ENCODE measurements at regions not wholly inside any gene's neighbourhood (a gene's known extent, or its start where the extent isn't known, plus 50 kb on each side); places are given as distances from the start of the nearest gene placed in this dataset.

GRCh38 chr2:10978090-10978670 is 66.4 kb downstream of the KCNF1 start:
- ATAC-seq (no peak), DNase-seq (no peak)
- Histone ChIP-seq H3K4me3 (peak overlapping the region in 5 of 10 donors; percentile 14 to 17 (median 14)), H3K27me3 (peaks cover 0 to 41% (median 17%) of the 10 kb centered on the region in 7 donors), H3K36me3 (no peaks in the 10 kb centered on the region), H3K4me1 (peaks cover 0 to 14% (median 4%) of the 10 kb centered on the region in 9 donors), H3K27ac (peak overlapping the region in 5 of 10 donors; percentile 33 to 54 (median 41)), H3K9me3 (no peaks in the 10 kb centered on the region)
- TF ChIP-seq, protein P1, sequence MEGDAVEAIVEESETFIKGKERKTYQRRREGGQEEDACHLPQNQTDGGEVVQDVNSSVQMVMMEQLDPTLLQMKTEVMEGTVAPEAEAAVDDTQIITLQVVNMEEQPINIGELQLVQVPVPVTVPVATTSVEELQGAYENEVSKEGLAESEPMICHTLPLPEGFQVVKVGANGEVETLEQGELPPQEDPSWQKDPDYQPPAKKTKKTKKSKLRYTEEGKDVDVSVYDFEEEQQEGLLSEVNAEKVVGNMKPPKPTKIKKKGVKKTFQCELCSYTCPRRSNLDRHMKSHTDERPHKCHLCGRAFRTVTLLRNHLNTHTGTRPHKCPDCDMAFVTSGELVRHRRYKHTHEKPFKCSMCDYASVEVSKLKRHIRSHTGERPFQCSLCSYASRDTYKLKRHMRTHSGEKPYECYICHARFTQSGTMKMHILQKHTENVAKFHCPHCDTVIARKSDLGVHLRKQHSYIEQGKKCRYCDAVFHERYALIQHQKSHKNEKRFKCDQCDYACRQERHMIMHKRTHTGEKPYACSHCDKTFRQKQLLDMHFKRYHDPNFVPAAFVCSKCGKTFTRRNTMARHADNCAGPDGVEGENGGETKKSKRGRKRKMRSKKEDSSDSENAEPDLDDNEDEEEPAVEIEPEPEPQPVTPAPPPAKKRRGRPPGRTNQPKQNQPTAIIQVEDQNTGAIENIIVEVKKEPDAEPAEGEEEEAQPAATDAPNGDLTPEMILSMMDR (IDR thresholded peaks at IDR 0.05), result no peak
- 59 to 67% methylated on average over 22 of the region's 22 CpGs for WGBS, 2 donors
- intact Hi-C loops (cut with DNase I), result no loop called here

DNA sequence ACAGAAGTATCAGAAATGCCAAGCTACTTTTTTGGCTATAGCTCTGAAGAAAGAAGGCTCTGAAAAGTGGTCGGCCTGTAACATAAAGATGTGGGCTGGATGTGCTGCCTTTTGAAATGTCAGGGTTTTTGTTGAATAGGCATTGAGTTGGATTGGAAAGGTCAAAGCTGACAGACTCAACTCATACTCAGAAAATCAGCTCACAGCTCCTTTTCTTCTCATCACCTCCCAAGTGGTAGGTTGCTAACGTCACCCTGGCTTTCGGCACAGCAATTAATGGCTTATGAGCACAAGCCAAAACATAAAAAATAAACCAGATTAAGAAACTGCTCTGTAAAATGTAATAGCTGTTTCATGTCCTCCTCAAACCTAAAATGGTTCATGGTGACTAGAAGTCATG is 68.3 kb downstream of the KCNF1 start:
- peak overlapping the region in 1 of 10 donors; percentile 87 for H3K27ac ChIP-seq
- H3K9me3 ChIP-seq, result no peaks in the 10 kb centered on the region
- ATAC-seq (peak in 1 of 8 donors; percentile 32), DNase-seq (no peak)
- H3K36me3 ChIP-seq, result no peaks in the 10 kb centered on the region
- 37 to 44% methylated on average over 3 of the region's 3 CpGs for WGBS, 2 donors
- H3K27me3 ChIP-seq, result peaks cover 0 to 48% (median 17%) of the 10 kb centered on the region in 7 donors
- no peak overlapping the region for H3K4me3 ChIP-seq
- TF ChIP-seq, protein P1 (IDR thresholded peaks at IDR 0.05), result no peak
- intact Hi-C loops (cut with DNase I), result no loop called here
- H3K4me1 ChIP-seq, result peaks cover 0 to 26% (median 9%) of the 10 kb centered on the region in 9 donors

DNA sequence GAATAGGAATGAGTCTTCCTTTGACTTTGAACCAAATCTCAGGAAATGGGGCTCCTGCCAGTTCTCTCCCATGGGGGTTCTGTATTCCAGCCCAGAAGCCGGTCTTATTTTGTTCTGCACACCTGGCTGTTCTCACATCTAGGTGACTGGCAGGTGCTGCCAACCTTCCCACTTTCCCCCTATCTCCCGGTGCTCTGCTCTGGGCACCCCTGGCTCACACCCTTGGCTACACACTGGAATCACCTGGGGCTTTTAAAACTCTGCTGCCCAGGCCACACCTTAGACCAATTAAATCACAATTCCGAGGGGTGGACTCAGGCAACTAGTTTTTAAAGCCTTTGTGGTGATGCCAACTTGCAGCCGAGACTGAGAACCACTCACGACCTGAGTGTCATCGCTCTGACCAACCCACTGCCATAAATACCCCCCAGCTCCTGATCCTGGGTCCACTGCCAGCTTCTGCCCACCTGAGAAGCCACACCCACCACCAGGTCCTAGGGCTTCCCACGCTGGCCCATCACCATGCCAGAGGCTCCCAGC is 69.2 kb downstream of the KCNF1 start:
- Histone ChIP-seq H3K27ac (peak overlapping the region in 5 of 10 donors; percentile 10 to 87 (median 35)), H3K4me1 (peaks cover 0 to 26% (median 9%) of the 10 kb centered on the region in 9 donors), H3K9me3 (no peaks in the 10 kb centered on the region), H3K36me3 (no peaks in the 10 kb centered on the region), H3K4me3 (no peak overlapping the region), H3K27me3 (peaks cover 0 to 40% (median 17%) of the 10 kb centered on the region in 7 donors)
- DNase-seq (no peak), ATAC-seq (no peak)
- 81% methylated on average over 7 of the region's 7 CpGs for WGBS, 2 donors
- intact Hi-C loops (cut with DNase I), result no loop called here
- TF ChIP-seq, protein P1 (IDR thresholded peaks at IDR 0.05), result no peak

DNA sequence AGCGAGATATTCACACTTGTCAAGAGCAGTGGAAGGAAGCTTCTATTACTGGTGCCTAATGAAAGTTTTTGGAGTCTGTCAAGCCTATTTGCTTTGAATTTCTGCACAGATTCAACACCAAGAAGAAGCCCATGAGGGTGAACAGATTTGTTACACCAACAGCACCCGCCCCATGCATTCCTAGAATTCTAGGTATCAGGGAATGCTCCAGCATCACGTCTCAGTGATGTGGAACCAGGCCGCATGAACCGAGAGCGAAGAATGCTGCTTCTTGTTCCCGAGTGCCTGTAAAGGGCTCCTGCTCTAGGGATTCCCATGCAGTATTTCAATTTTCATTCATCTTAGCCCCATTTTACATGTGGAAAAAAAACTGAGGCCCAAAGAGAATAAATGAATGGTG is 69.7 kb downstream of the KCNF1 start:
- no peak for DNase-seq
- Histone ChIP-seq H3K36me3 (no peaks in the 10 kb centered on the region), H3K27ac (peak overlapping the region in 6 of 10 donors; percentile 9 to 87 (median 36)), H3K4me3 (no peak overlapping the region), H3K9me3 (no peaks in the 10 kb centered on the region), H3K4me1 (peaks cover 0 to 26% (median 9%) of the 10 kb centered on the region in 9 donors), H3K27me3 (peaks cover 0 to 35% (median 17%) of the 10 kb centered on the region in 7 donors)
- TF ChIP-seq, protein P1 (IDR thresholded peaks at IDR 0.05), result no peak
- ATAC-seq, result no peak
- WGBS, 2 donors, result 90 to 95% methylated on average over 7 of the region's 7 CpGs
- intact Hi-C loops (cut with DNase I), result no loop called here

Data from heart right ventricle (tissue), 16 donors.